GM23338 (cell line): ENCODE measurements at regions not wholly inside any gene's neighbourhood (a gene's known extent, or its start where the extent isn't known, plus 50 kb on each side); places are given as distances from the start of the nearest gene placed in this dataset.

Experiments used
- ATAC-seq: fragments of 200-7000 bp; cut with Tn5 transposase; 3 replicates; pipeline ENCODE4 v1.9.1; 2020
- DNase-seq: peaks from one replicate; pipeline ENCODE4 v3.0.0-alpha.2; 2015; ENCODE audit warnings: low spot score
- H2AFZ ChIP-seq: fragments of 200-600 bp; sonication (generic); 2 replicates; pipeline ENCODE4 v1.8.0; 2016; ENCODE audit warnings: antibody characterized with exemption, mild to moderate bottlenecking, moderate library complexity
- H3F3A ChIP-seq: fragments of 200-600 bp; sonication (generic); replicated peaks from 2 replicates; pipeline ENCODE4 v1.8.0; 2017; ENCODE audit warnings: antibody characterized with exemption, mixed run types, low read depth
- H3K27ac ChIP-seq: fragments of 200-600 bp; sonication (generic); 2 replicates; pipeline ENCODE4 v1.6.1; 2016; ENCODE audit warnings: low read depth
- H3K27me3 ChIP-seq: fragments of 200-600 bp; sonication (generic); 2 replicates; pipeline ENCODE4 v1.8.0; 2016; ENCODE audit warnings: mild to moderate bottlenecking, mixed run types, moderate library complexity; ENCODE audit not compliant: insufficient read depth
- H3K36me3 ChIP-seq: fragments of 200-600 bp; sonication (generic); 2 replicates; pipeline ENCODE4 v1.8.0; 2016; ENCODE audit warnings: mild to moderate bottlenecking; ENCODE audit not compliant: insufficient read depth
- H3K4me1 ChIP-seq: fragments of 200-600 bp; sonication (generic); 2 replicates; pipeline ENCODE4 v1.8.0; 2016; ENCODE audit warnings: mild to moderate bottlenecking, moderate library complexity; ENCODE audit not compliant: insufficient read depth
- H3K4me2 ChIP-seq: fragments of 200-600 bp; sonication (generic); 2 replicates; pipeline ENCODE4 v1.7.1; 2017; ENCODE audit warnings: mixed run types
- H3K4me3 ChIP-seq: fragments of 200-600 bp; sonication (generic); 2 replicates; pipeline ENCODE4 v1.6.1; 2016; ENCODE audit warnings: mixed run types
- H3K79me2 ChIP-seq: fragments of 200-600 bp; sonication (generic); replicated peaks from 2 replicates; pipeline ENCODE4 v1.8.0; 2017; ENCODE audit warnings: mild to moderate bottlenecking; ENCODE audit not compliant: insufficient read depth
- H3K9me2 ChIP-seq: fragments of 200-600 bp; sonication (generic); 2 replicates; pipeline ENCODE4 v1.8.0; 2017; ENCODE audit not compliant: insufficient read depth
- H4K20me1 ChIP-seq: fragments of 200-600 bp; sonication (generic); replicated peaks from 2 replicates; pipeline ENCODE4 v1.8.0; 2017; ENCODE audit warnings: mild to moderate bottlenecking; ENCODE audit not compliant: insufficient read depth
- H3K27ac Mint-ChIP-seq: 2 replicates; pipeline ENCODE4 v1.8.0; 2020; ENCODE audit warnings: inconsistent platforms, mild to moderate bottlenecking, moderate library complexity, mixed read lengths
- H3K27me3 Mint-ChIP-seq: 3 replicates; pipeline ENCODE4 v1.8.0; 2022; ENCODE audit warnings: low read depth, mild to moderate bottlenecking, moderate library complexity, mixed read lengths, inconsistent platforms; ENCODE audit not compliant: insufficient read depth, poor library complexity
- H3K36me3 Mint-ChIP-seq: 3 replicates; pipeline ENCODE4 v1.8.0; 2021; ENCODE audit warnings: low read depth, mild to moderate bottlenecking, inconsistent platforms, moderate library complexity, mixed read lengths
- H3K4me1 Mint-ChIP-seq: 3 replicates; pipeline ENCODE4 v1.8.0; 2020; ENCODE audit warnings: mild to moderate bottlenecking, inconsistent platforms, mixed read lengths
- H3K4me3 Mint-ChIP-seq: 3 replicates; pipeline ENCODE4 v1.8.0; 2021; ENCODE audit warnings: moderate library complexity, mild to moderate bottlenecking, inconsistent platforms, mixed read lengths
- H3K9me3 Mint-ChIP-seq: 3 replicates; pipeline ENCODE4 v1.8.0; 2020; ENCODE audit warnings: moderate library complexity, mild to moderate bottlenecking, inconsistent platforms, mixed read lengths
- EZH2 ChIP-seq: fragments of 200-600 bp; sonication (generic); IDR thresholded peaks from one replicate; pipeline ENCODE4 v1.8.0; 2017; ENCODE audit warnings: antibody characterized with exemption, mild to moderate bottlenecking, low read depth; ENCODE audit not compliant: unreplicated experiment
- EZH2phosphoT487 ChIP-seq: fragments of 200-600 bp; sonication (generic); IDR thresholded peaks from one replicate; pipeline ENCODE4 v1.8.1; 2018; ENCODE audit warnings: antibody characterized with exemption; ENCODE audit not compliant: unreplicated experiment
- STAT1 ChIP-seq: IDR thresholded peaks from one replicate; pipeline ENCODE4 v1.6.1; 2016; ENCODE audit warnings: antibody characterized with exemption; ENCODE audit not compliant: unreplicated experiment
- ZNF114 ChIP-seq: fragments of 250-450 bp; sonication (Bioruptor Pico); IDR thresholded peaks from 2 replicates; pipeline ENCODE4 v1.5.0; 2020; ENCODE audit warnings: mild to moderate bottlenecking, moderate library complexity
- TF ChIP-seq, protein P1 (sequence below): fragments of 250-450 bp; sonication (Bioruptor Pico); IDR thresholded peaks from 2 replicates; pipeline ENCODE4 v1.5.0; 2020; ENCODE audit warnings: mild to moderate bottlenecking, moderate library complexity
- TF ChIP-seq, protein P2 (sequence below): IDR thresholded peaks from one replicate; pipeline ENCODE4 v1.6.1; 2018; ENCODE audit warnings: antibody characterized with exemption; ENCODE audit not compliant: unreplicated experiment

DNA sequence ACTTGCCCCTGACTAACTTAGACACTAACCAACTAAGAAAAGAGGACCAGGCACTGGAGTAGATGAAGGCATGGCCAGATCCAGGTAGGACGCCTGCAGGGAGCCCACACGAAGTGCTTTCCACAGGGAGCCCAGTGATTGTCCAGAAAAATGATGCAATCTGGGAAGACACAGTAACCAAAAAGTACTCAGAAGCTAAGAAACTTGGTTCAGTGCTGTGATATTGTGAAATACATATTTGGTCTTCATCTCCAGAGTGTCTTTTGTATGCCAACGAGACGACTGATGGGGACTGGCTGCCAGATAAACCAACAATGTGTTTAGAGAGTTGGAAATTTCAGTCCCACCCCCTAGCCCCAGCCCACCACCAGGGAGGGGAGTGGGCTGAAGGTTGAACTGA lies 135.0 kb downstream of the SP3 start (continued):
- TF ChIP-seq, protein P1, sequence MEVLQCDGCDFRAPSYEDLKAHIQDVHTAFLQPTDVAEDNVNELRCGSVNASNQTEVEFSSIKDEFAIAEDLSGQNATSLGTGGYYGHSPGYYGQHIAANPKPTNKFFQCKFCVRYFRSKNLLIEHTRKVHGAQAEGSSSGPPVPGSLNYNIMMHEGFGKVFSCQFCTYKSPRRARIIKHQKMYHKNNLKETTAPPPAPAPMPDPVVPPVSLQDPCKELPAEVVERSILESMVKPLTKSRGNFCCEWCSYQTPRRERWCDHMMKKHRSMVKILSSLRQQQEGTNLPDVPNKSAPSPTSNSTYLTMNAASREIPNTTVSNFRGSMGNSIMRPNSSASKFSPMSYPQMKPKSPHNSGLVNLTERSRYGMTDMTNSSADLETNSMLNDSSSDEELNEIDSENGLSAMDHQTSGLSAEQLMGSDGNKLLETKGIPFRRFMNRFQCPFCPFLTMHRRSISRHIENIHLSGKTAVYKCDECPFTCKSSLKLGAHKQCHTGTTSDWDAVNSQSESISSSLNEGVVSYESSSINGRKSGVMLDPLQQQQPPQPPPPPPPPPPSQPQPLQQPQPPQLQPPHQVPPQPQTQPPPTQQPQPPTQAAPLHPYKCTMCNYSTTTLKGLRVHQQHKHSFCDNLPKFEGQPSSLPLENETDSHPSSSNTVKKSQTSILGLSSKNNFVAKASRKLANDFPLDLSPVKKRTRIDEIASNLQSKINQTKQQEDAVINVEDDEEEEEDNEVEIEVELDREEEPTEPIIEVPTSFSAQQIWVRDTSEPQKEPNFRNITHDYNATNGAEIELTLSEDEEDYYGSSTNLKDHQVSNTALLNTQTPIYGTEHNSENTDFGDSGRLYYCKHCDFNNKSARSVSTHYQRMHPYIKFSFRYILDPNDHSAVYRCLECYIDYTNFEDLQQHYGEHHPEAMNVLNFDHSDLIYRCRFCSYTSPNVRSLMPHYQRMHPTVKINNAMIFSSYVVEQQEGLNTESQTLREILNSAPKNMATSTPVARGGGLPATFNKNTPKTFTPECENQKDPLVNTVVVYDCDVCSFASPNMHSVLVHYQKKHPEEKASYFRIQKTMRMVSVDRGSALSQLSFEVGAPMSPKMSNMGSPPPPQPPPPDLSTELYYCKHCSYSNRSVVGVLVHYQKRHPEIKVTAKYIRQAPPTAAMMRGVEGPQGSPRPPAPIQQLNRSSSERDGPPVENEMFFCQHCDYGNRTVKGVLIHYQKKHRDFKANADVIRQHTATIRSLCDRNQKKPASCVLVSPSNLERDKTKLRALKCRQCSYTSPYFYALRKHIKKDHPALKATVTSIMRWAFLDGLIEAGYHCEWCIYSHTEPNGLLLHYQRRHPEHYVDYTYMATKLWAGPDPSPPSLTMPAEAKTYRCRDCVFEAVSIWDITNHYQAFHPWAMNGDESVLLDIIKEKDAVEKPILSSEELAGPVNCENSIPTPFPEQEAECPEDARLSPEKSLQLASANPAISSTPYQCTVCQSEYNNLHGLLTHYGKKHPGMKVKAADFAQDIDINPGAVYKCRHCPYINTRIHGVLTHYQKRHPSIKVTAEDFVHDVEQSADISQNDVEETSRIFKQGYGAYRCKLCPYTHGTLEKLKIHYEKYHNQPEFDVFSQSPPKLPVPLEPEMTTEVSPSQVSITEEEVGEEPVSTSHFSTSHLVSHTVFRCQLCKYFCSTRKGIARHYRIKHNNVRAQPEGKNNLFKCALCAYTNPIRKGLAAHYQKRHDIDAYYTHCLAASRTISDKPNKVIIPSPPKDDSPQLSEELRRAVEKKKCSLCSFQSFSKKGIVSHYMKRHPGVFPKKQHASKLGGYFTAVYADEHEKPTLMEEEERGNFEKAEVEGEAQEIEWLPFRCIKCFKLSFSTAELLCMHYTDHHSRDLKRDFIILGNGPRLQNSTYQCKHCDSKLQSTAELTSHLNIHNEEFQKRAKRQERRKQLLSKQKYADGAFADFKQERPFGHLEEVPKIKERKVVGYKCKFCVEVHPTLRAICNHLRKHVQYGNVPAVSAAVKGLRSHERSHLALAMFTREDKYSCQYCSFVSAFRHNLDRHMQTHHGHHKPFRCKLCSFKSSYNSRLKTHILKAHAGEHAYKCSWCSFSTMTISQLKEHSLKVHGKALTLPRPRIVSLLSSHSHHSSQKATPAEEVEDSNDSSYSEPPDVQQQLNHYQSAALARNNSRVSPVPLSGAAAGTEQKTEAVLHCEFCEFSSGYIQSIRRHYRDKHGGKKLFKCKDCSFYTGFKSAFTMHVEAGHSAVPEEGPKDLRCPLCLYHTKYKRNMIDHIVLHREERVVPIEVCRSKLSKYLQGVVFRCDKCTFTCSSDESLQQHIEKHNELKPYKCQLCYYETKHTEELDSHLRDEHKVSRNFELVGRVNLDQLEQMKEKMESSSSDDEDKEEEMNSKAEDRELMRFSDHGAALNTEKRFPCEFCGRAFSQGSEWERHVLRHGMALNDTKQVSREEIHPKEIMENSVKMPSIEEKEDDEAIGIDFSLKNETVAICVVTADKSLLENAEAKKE (CRISPR knock-in tag): no peak
- TF ChIP-seq STAT1 (no peak), ZNF114 (CRISPR knock-in tag) (no peak), EZH2phosphoT487 (no peak)

DNA sequence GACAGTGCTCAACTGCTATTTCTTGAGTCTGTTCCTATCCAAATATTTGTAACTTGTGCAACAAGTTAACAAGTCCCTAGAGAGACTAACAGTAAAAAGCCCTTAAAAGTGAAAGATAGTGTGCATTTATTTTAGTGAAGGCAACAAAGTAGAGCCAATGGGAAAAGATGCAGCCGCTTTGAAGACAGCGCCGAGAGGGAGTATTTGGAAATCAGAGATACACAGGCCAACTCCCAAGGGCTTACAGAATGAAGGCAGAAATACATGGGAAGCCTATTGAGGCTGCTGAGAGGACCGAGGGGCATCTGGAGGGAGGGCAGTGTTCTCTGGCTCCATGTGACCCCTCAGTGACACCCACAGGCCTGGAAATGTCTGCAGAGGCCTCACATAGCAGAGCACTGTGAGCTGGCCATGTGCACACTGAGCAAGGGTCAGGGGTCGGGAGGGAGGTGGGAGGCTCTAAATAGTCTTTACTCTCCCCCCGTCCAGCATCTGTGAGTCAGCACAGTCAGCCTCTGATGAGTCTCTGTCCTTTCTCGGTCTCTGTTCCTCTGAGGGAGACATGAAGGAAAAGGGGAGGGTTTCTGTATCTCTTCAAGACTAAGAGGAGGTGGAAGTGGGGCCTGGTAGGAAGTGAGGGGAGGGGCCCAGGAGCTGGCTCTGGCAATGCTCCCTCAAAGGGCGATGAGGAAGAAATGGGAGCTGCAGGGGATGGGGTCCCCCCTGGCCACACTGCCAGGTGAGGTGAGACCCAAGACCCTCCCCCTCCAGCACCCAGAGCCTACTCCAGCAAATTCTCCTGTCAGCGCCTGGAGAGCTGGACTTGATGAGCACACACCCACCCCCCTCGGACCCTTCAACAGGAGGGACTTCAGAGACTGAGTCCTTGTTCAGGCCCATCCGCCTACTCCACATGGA lies 133.6 kb downstream of the SP3 start:
- H3K36me3 ChIP-seq: no peaks in the 10 kb centered on the region
- H3K79me2 ChIP-seq: no peaks in the 10 kb centered on the region
- Mint-ChIP-seq H3K9me3 (peaks cover 11% of the 10 kb centered on the region; the same call in 2 of the 3 replicates), H3K36me3 (peaks cover 4% of the 10 kb centered on the region; the same call in 1 of the 3 replicates), H3K27ac (no peak overlapping the region), H3K27me3 (peaks cover 2% of the 10 kb centered on the region), H3K4me3 (no peak overlapping the region), H3K4me1 (peaks cover 5% of the 10 kb centered on the region; the same call in 1 of the 3 replicates)
- no peaks in the 10 kb centered on the region for H4K20me1 ChIP-seq
- H3F3A ChIP-seq: no peaks in the 10 kb centered on the region
- ATAC-seq (no peak; the same call in 1 of the 3 replicates), DNase-seq (no peak)
- no peak overlapping the region for H3K27ac ChIP-seq
- H3K4me1 ChIP-seq: no peaks in the 10 kb centered on the region
- H3K9me2 ChIP-seq: peaks cover 3% of the 10 kb centered on the region; the same call in 1 of the 2 replicates
- H3K4me3 ChIP-seq: no peak overlapping the region
- H3K27me3 ChIP-seq: no peaks in the 10 kb centered on the region
- H3K4me2 ChIP-seq: no peak overlapping the region
- H2AFZ ChIP-seq: no peak overlapping the region; the same call in 1 of the 2 replicates
- TF ChIP-seq, protein P2, sequence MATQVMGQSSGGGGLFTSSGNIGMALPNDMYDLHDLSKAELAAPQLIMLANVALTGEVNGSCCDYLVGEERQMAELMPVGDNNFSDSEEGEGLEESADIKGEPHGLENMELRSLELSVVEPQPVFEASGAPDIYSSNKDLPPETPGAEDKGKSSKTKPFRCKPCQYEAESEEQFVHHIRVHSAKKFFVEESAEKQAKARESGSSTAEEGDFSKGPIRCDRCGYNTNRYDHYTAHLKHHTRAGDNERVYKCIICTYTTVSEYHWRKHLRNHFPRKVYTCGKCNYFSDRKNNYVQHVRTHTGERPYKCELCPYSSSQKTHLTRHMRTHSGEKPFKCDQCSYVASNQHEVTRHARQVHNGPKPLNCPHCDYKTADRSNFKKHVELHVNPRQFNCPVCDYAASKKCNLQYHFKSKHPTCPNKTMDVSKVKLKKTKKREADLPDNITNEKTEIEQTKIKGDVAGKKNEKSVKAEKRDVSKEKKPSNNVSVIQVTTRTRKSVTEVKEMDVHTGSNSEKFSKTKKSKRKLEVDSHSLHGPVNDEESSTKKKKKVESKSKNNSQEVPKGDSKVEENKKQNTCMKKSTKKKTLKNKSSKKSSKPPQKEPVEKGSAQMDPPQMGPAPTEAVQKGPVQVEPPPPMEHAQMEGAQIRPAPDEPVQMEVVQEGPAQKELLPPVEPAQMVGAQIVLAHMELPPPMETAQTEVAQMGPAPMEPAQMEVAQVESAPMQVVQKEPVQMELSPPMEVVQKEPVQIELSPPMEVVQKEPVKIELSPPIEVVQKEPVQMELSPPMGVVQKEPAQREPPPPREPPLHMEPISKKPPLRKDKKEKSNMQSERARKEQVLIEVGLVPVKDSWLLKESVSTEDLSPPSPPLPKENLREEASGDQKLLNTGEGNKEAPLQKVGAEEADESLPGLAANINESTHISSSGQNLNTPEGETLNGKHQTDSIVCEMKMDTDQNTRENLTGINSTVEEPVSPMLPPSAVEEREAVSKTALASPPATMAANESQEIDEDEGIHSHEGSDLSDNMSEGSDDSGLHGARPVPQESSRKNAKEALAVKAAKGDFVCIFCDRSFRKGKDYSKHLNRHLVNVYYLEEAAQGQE: no peak
- TF ChIP-seq STAT1: no peak
- TF ChIP-seq EZH2: no peak
